ENCODE measurements at regions not wholly inside any gene's neighbourhood (a gene's known extent, or its start where the extent isn't known, plus 50 kb on each side); places are given as distances from the start of the nearest gene placed in this dataset.

DNA sequence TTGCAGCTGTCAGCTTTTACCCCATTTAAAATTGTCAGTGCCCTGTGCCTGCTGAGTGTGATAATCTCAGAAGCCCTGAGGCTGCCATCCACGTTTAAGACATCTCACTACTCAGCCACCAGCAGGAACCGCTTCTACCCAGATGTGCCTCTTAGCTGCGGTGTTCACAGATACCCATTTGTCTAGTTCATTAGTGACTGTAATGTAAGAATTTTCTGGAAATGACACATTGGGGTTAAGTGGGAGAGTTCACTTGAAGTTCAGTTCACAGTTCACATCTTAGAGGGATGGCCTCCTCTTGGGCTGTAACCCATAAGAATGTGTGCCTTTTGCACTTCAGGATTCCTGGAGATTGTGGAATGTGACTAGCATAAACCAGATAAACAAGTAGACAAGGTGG, 477.7 kb downstream of the BTBD3 start:
- Histone ChIP-seq H3K9ac (ENCODE audit: low read length in 2 of 2) (no peak overlapping the region), H3K9me3 (ENCODE audit: control insufficient read depth in 2 of 2, low read length in 2 of 2) (no peaks in the 10 kb centered on the region), H3K36me3 (ENCODE audit: control insufficient read depth in 2 of 2, insufficient read depth in 2 of 2, low read length in 2 of 2) (no peaks in the 10 kb centered on the region), H3K4me1 (ENCODE audit: control insufficient read depth, insufficient read depth, low read length) (no peaks in the 10 kb centered on the region), H3K27ac (ENCODE audit: low read length) (no peak overlapping the region), H3K4me3 (ENCODE audit: low read length in 2 of 2) (no peak overlapping the region), H3K27me3 (ENCODE audit: control insufficient read depth in 1 of 2, insufficient read depth in 2 of 2, low read length in 2 of 2) (no peaks in the 10 kb centered on the region)

DNA sequence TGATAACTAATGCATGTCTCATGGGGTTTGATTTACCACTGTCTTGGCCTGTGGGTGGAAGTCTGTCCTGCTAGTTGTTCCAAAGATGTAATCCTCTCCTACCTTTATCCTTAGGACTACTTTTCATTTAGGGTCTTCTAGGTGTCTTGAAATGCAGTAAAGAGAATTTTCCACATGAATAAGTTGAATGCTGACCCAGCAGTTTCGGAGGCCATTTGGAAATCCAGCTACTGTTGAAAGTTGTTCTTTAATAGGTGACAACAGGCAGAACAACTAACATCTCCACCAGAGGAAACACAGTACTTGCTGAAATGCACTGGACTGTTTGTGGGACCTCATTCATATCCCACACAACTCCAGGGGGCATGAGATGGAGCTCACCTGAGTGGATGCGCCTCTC, 478.1 kb downstream of the BTBD3 start:
- no peaks in the 10 kb centered on the region for H3K4me1 ChIP-seq (ENCODE audit: control insufficient read depth, insufficient read depth, low read length)
- H3K36me3 ChIP-seq (ENCODE audit: control insufficient read depth in 2 of 2, insufficient read depth in 2 of 2, low read length in 2 of 2), result no peaks in the 10 kb centered on the region
- H3K27me3 ChIP-seq (ENCODE audit: control insufficient read depth in 1 of 2, insufficient read depth in 2 of 2, low read length in 2 of 2), result no peaks in the 10 kb centered on the region
- H3K9me3 ChIP-seq (ENCODE audit: control insufficient read depth in 2 of 2, low read length in 2 of 2), result no peaks in the 10 kb centered on the region
- no peak overlapping the region for H3K9ac ChIP-seq (ENCODE audit: low read length in 2 of 2)
- no peak overlapping the region for H3K4me3 ChIP-seq (ENCODE audit: low read length in 2 of 2)
- no peak overlapping the region for H3K27ac ChIP-seq (ENCODE audit: low read length)

DNA sequence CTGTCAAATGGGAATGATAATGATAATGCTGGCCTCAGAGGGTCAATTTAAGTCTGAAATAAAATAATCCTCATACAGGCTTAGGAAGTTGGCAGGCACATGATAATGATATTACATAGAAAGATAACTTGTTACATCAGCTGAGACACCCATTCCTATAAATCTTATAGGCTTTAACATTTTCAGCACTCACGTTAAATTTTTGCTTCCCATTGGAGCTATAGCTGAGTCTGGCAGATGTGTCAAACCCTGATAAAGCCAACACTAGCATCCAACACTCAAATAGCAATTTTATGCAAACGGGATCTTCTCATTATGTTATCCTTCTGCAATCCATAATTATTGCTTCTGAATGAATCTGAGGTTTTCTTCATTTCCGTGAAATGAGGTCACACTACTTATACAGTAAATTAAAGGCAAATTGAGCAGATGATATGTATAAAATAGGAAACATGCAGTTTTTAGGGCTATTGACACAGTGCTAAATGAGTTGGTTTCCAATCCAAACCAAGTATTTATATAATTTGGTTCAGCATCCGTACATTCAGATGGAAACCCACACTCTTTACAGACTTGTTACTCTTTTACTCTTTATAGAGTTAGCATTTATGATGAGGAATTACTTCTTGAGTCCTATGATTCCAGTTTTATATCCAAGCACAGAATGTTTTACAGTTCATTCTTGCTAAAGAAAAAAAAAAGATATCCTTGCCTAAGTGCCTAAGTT, 481.6 kb downstream of the BTBD3 start:
- H3K9me3 ChIP-seq (ENCODE audit: control insufficient read depth in 2 of 2, low read length in 2 of 2), result no peaks in the 10 kb centered on the region
- H3K27me3 ChIP-seq (ENCODE audit: control insufficient read depth in 1 of 2, insufficient read depth in 2 of 2, low read length in 2 of 2), result no peaks in the 10 kb centered on the region
- H3K36me3 ChIP-seq (ENCODE audit: control insufficient read depth in 2 of 2, insufficient read depth in 2 of 2, low read length in 2 of 2), result no peaks in the 10 kb centered on the region
- no peak overlapping the region for H3K27ac ChIP-seq (ENCODE audit: low read length)
- no peak overlapping the region for H3K9ac ChIP-seq (ENCODE audit: low read length in 2 of 2)
- no peaks in the 10 kb centered on the region for H3K4me1 ChIP-seq (ENCODE audit: control insufficient read depth, insufficient read depth, low read length)
- no peak overlapping the region for H3K4me3 ChIP-seq (ENCODE audit: low read length in 2 of 2)

DNA sequence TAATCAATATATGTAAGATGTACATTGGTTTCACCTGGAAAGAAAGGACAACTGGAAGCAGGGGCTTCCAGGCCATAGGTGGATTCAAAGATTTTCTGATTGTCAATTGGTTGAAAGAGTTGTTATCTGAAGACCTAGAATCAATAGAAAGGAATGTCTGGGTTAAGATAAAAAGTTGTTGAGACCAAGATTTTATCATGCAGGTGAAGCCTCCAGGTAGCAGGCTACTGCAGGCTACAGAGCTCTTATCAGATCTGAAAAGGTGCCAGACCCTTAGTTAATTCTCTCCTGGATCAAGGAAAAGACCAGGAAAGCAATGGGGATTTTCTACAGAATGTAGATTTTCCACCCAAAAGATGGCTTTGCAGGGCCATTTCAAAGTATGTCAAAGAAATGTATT, 487.2 kb downstream of the BTBD3 start:
- H3K4me1 ChIP-seq (ENCODE audit: control insufficient read depth, insufficient read depth, low read length), result no peaks in the 10 kb centered on the region
- no peak overlapping the region for H3K27ac ChIP-seq (ENCODE audit: low read length)
- H3K9me3 ChIP-seq (ENCODE audit: control insufficient read depth in 2 of 2, low read length in 2 of 2), result peaks cover 15 to 22% of the 10 kb centered on the region in 2 donors
- no peaks in the 10 kb centered on the region for H3K27me3 ChIP-seq (ENCODE audit: control insufficient read depth in 1 of 2, insufficient read depth in 2 of 2, low read length in 2 of 2)
- no peaks in the 10 kb centered on the region for H3K36me3 ChIP-seq (ENCODE audit: control insufficient read depth in 2 of 2, insufficient read depth in 2 of 2, low read length in 2 of 2)
- H3K4me3 ChIP-seq (ENCODE audit: low read length in 2 of 2), result no peak overlapping the region
- H3K9ac ChIP-seq (ENCODE audit: low read length in 2 of 2), result no peak overlapping the region

DNA sequence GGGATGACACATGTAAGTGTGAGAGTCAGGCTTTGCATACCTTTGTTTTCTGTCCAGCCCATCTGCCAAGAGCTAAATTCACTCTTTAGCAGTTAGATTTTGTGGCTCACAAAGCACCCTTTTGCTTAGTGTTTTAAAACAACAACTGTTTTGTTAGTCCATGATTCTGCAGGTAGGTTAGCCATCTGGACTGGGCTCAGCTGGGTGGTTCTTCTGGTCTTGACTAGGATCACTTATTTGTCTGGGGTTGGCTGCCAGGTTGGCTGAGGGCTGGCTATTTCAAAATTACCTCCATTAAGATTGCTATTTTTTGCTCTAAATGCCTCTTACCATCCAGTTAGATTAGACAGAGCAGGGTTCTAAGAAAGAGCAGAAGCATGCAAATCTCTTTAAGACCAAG, 489.3 kb downstream of the BTBD3 start:
- Histone ChIP-seq H3K36me3 (ENCODE audit: control insufficient read depth in 2 of 2, insufficient read depth in 2 of 2, low read length in 2 of 2) (no peaks in the 10 kb centered on the region), H3K27ac (ENCODE audit: low read length) (no peak overlapping the region)

DNA sequence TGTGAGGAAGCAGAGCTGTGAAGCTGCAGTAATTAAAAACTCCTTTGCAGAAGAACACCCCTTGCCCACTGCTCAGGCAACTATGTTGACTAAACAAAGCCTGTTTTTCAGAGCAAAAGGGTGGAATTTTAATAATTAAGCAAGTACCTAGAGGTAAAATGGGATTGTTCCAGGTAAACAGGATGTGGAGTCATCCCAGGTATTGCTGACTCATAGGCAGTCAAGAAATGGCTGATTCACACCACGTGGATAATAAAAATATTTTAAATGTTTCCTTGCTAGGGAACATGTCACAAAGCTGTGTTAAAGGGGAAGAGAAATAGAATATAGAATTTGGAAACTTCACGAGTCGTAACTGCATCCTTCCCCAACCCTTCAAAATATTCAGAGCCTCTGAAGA, 491.8 kb downstream of the BTBD3 start:
- Histone ChIP-seq H3K4me1 (ENCODE audit: control insufficient read depth, insufficient read depth, low read length) (no peaks in the 10 kb centered on the region), H3K4me3 (ENCODE audit: low read length in 2 of 2) (no peak overlapping the region), H3K9me3 (ENCODE audit: control insufficient read depth in 2 of 2, low read length in 2 of 2) (peaks cover 15 to 22% of the 10 kb centered on the region in 2 donors), H3K27ac (ENCODE audit: low read length) (no peak overlapping the region), H3K27me3 (ENCODE audit: control insufficient read depth in 1 of 2, insufficient read depth in 2 of 2, low read length in 2 of 2) (no peaks in the 10 kb centered on the region), H3K36me3 (ENCODE audit: control insufficient read depth in 2 of 2, insufficient read depth in 2 of 2, low read length in 2 of 2) (no peaks in the 10 kb centered on the region), H3K9ac (ENCODE audit: low read length in 2 of 2) (no peak overlapping the region)

More for the DNA sequence above, 489.3 kb downstream of the BTBD3 start:
- Histone ChIP-seq H3K4me1 (ENCODE audit: control insufficient read depth, insufficient read depth, low read length) (no peaks in the 10 kb centered on the region), H3K27me3 (ENCODE audit: control insufficient read depth in 1 of 2, insufficient read depth in 2 of 2, low read length in 2 of 2) (no peaks in the 10 kb centered on the region), H3K9me3 (ENCODE audit: control insufficient read depth in 2 of 2, low read length in 2 of 2) (peaks cover 15 to 22% of the 10 kb centered on the region in 2 donors), H3K9ac (ENCODE audit: low read length in 2 of 2) (no peak overlapping the region), H3K4me3 (ENCODE audit: low read length in 2 of 2) (no peak overlapping the region)

DNA sequence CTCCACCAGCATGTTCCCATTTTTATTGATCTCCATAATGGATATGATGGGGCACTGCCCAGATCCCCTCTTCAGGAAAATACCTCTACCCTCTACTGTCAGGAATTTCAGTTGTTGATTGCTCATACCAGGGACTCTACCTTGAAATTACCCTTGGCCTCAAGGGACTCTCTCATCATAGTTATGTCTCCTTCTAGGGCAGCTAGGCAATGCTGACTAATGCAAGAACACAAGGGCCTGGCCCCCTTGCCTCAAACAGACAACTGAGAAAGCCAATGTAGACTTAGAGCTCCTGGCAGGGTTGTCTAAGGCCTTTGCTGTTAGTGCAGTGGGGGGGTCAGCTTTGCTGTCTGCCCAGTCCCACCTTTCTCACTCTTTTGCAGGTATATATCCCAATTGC, 493.1 kb downstream of the BTBD3 start:
- Histone ChIP-seq H3K4me1 (ENCODE audit: control insufficient read depth, insufficient read depth, low read length) (peaks cover 4% of the 10 kb centered on the region), H3K27ac (ENCODE audit: low read length) (no peak overlapping the region), H3K9ac (ENCODE audit: low read length in 2 of 2) (no peak overlapping the region), H3K27me3 (ENCODE audit: control insufficient read depth in 1 of 2, insufficient read depth in 2 of 2, low read length in 2 of 2) (no peaks in the 10 kb centered on the region), H3K36me3 (ENCODE audit: control insufficient read depth in 2 of 2, insufficient read depth in 2 of 2, low read length in 2 of 2) (no peaks in the 10 kb centered on the region), H3K4me3 (ENCODE audit: low read length in 2 of 2) (no peak overlapping the region), H3K9me3 (ENCODE audit: control insufficient read depth in 2 of 2, low read length in 2 of 2) (peaks cover 15 to 21% of the 10 kb centered on the region in 2 donors)

DNA sequence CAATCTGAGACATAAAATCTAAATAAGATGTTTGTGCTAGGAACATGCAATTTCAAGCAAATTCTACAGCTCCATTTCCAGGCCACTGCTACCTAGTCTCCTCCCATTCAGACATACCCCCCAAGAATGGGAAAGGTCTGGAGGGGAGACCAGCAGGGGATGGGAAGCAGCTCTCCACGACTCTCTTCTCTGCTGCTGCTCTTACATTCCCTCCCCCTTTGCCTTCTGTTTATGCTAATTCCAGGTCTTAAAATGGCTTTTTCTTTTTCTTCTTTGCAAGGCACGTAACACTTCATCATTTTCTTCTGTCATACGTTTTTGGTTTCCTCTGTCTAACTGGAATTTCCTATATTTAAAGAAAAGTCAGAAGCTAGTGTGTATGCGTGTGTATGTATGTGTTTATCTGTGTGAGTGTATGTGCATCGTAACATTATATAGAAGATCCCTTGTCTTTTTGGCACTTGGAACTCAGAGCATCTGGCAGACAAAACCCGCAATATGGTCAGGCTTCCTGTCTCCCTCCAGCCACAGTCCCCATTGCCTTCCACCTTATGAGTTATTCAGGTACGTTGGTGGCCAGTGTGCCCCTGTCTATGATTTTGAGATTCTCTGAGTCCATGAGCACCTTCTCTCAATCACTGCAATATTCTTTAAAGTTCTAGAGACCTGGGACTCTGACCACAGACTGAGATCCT, 493.7 kb downstream of the BTBD3 start:
- Histone ChIP-seq H3K36me3 (ENCODE audit: control insufficient read depth in 2 of 2, insufficient read depth in 2 of 2, low read length in 2 of 2) (no peaks in the 10 kb centered on the region), H3K9me3 (ENCODE audit: control insufficient read depth in 2 of 2, low read length in 2 of 2) (peaks cover 15 to 18% of the 10 kb centered on the region in 2 donors), H3K27me3 (ENCODE audit: control insufficient read depth in 1 of 2, insufficient read depth in 2 of 2, low read length in 2 of 2) (no peaks in the 10 kb centered on the region), H3K27ac (ENCODE audit: low read length) (no peak overlapping the region), H3K4me1 (ENCODE audit: control insufficient read depth, insufficient read depth, low read length) (peaks cover 4% of the 10 kb centered on the region), H3K4me3 (ENCODE audit: low read length in 2 of 2) (no peak overlapping the region), H3K9ac (ENCODE audit: low read length in 2 of 2) (no peak overlapping the region)

DNA sequence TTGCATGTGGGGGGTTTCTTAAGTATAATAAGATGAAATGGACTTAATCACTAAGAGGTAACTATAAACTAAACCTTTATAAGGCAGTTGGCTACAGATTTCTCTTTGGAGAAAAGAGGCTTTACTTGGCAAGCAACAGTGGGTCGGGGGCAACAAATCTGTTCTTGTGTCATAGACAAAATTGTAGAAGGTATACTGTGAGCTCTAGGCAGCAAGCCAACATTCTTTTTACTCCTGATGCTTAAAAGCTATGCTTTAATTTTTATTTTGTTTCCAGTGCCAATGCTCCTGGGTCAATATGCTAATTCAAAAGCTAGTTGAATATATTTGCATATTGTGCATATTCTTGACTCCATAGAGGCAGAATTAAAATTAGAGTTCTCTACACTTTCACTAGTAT, 495.4 kb downstream of the BTBD3 start:
- no peaks in the 10 kb centered on the region for H3K36me3 ChIP-seq (ENCODE audit: control insufficient read depth in 2 of 2, insufficient read depth in 2 of 2, low read length in 2 of 2)
- peaks cover 10 to 14% of the 10 kb centered on the region in 2 donors for H3K9me3 ChIP-seq (ENCODE audit: control insufficient read depth in 2 of 2, low read length in 2 of 2)
- no peaks in the 10 kb centered on the region for H3K27me3 ChIP-seq (ENCODE audit: control insufficient read depth in 1 of 2, insufficient read depth in 2 of 2, low read length in 2 of 2)
- no peak overlapping the region for H3K9ac ChIP-seq (ENCODE audit: low read length in 2 of 2)
- H3K4me3 ChIP-seq (ENCODE audit: low read length in 2 of 2), result no peak overlapping the region
- H3K4me1 ChIP-seq (ENCODE audit: control insufficient read depth, insufficient read depth, low read length), result peaks cover 4% of the 10 kb centered on the region
- no peak overlapping the region for H3K27ac ChIP-seq (ENCODE audit: low read length)

DNA sequence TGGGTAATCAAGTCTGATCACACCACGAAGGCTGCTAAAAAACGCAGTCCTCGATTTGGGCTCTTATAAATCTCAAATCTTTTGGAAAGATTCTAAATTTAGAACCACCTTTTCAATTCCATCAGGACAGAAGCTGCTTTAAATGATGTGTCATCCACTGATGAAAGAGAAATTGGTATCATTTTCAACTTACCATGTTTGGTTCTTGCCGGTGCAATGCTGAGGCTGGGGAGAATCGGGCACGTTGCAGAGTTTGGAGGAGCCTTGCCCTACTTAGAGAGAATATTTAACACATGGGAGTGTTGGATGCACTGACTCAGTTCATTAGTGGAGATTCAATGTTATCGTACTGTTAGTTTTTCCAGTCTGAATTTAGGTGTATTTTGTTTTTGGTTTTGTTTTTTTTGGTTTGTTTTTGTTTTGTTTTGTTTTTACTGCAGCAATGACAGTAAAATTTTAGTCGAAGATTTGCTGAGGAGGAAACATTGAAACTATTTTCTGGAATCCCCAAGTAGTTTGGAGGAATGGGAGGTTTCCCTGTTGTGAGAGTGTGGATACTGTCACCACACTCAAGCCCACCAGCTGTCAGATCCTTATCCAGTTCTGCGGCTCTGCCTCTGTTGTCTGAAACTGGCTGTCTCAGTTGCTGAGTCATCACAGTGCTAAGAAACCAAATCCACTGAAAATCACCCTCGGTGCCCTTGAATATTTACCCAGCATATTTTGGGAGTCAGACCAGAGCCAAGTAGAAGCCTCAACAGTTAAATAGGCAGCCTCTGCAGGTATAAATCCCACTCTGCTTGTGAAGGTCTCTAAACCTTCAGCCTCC, 497.0 kb downstream of the BTBD3 start:
- H3K9ac ChIP-seq (ENCODE audit: low read length in 2 of 2), result no peak overlapping the region
- H3K36me3 ChIP-seq (ENCODE audit: control insufficient read depth in 2 of 2, insufficient read depth in 2 of 2, low read length in 2 of 2), result no peaks in the 10 kb centered on the region
- H3K4me1 ChIP-seq (ENCODE audit: control insufficient read depth, insufficient read depth, low read length), result peaks cover 4% of the 10 kb centered on the region
- H3K4me3 ChIP-seq (ENCODE audit: low read length in 2 of 2), result peak overlapping the region in 1 of 2 donors; percentile 8
- H3K27me3 ChIP-seq (ENCODE audit: control insufficient read depth in 1 of 2, insufficient read depth in 2 of 2, low read length in 2 of 2), result no peaks in the 10 kb centered on the region
- peaks cover 2 to 3% of the 10 kb centered on the region in 2 donors for H3K9me3 ChIP-seq (ENCODE audit: control insufficient read depth in 2 of 2, low read length in 2 of 2)
- no peak overlapping the region for H3K27ac ChIP-seq (ENCODE audit: low read length)
